H1 (cell line): ENCODE measurements at regions not wholly inside any gene's neighbourhood (a gene's known extent, or its start where the extent isn't known, plus 50 kb on each side); places are given as distances from the start of the nearest gene placed in this dataset.

ENCODE experiments used
- SP1 ChIP-seq: IDR thresholded peaks from 2 replicates; pipeline ENCODE4 v1.6.1; 2011; ENCODE audit warnings: low read depth, low read length
- ZNF274 ChIP-seq: IDR thresholded peaks from 2 replicates; pipeline ENCODE4 v1.7.0; 2012; ENCODE audit warnings: low read length, borderline replicate concordance; ENCODE audit errors: extremely low read depth

DNA sequence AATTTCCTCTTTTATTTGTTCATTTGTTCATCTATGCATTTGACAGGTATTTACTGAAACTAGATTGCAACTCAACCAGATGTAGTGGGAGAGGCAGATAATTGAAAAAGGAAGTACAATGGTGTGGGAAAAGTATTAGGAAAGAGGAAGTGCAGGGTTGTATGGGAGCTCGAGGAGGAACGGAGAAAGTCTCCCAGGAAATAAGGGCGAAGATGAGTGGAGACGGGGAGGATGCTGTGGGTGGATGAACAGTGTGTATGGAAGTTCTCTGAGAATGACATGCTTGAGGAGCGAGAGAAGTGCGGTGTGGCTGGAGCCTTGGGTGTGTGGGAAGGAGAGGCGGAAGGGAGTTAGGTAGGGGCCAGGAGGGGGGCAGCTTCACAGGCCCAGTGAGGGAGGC is 87.5 kb upstream of the DHX15 start (continued):
- TF ChIP-seq SP1 = no peak
- no peak for TF ChIP-seq ZNF274
